ENCODE measurements at regions not wholly inside any gene's neighbourhood (a gene's known extent, or its start where the extent isn't known, plus 50 kb on each side); places are given as distances from the start of the nearest gene placed in this dataset.

- TF ChIP-seq, protein P1, sequence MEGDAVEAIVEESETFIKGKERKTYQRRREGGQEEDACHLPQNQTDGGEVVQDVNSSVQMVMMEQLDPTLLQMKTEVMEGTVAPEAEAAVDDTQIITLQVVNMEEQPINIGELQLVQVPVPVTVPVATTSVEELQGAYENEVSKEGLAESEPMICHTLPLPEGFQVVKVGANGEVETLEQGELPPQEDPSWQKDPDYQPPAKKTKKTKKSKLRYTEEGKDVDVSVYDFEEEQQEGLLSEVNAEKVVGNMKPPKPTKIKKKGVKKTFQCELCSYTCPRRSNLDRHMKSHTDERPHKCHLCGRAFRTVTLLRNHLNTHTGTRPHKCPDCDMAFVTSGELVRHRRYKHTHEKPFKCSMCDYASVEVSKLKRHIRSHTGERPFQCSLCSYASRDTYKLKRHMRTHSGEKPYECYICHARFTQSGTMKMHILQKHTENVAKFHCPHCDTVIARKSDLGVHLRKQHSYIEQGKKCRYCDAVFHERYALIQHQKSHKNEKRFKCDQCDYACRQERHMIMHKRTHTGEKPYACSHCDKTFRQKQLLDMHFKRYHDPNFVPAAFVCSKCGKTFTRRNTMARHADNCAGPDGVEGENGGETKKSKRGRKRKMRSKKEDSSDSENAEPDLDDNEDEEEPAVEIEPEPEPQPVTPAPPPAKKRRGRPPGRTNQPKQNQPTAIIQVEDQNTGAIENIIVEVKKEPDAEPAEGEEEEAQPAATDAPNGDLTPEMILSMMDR (IDR thresholded peaks at IDR 0.05), result no peak
- TF ChIP-seq POLR2A (IDR thresholded peaks at IDR 0.05), result no peak
- intact Hi-C loops (cut with DNase I; ENCODE audit: low total_unique reads), result no loop called here
- 68 to 82% methylated on average over 2 of the region's 2 CpGs for WGBS, 2 donors
- no peak for DNase-seq (ENCODE audit: low spot score in 2 of 2)
- no peak overlapping the region for H3K4me3 ChIP-seq (ENCODE audit: low read depth, poor library complexity, severe bottlenecking)
These were observed 315.5 kb upstream of the NPVF start for GRCh38 chr7:25543798-25544197.

DNA sequence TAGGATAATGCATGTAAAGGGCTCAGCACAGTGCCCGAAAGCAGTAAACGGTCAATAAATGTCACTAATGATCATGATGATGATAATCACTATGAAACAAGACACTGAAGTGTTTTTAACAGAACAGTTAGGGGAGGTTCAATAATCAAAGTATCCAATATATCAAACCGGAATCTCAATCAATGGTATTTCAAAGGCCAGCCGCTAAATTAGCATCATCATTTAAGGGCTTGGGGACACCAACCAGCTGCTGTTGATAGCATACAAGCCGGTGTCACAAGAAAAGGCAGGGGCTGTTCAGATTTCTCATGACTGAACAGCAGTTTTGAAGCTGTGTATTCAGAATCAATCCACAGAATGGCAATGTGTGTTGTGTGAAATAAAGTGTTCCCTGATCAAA, 316.0 kb upstream of the NPVF start:
- TF ChIP-seq POLR2A (IDR thresholded peaks at IDR 0.05), result no peak
- TF ChIP-seq, protein P1 (IDR thresholded peaks at IDR 0.05), result no peak
- H3K4me3 ChIP-seq (ENCODE audit: low read depth, poor library complexity, severe bottlenecking), result no peak overlapping the region
- no peak for DNase-seq (ENCODE audit: low spot score in 2 of 2)
- intact Hi-C loops (cut with DNase I; ENCODE audit: low total_unique reads), result no loop called here
- 88 to 93% methylated on average over 5 of the region's 5 CpGs for WGBS, 2 donors

DNA sequence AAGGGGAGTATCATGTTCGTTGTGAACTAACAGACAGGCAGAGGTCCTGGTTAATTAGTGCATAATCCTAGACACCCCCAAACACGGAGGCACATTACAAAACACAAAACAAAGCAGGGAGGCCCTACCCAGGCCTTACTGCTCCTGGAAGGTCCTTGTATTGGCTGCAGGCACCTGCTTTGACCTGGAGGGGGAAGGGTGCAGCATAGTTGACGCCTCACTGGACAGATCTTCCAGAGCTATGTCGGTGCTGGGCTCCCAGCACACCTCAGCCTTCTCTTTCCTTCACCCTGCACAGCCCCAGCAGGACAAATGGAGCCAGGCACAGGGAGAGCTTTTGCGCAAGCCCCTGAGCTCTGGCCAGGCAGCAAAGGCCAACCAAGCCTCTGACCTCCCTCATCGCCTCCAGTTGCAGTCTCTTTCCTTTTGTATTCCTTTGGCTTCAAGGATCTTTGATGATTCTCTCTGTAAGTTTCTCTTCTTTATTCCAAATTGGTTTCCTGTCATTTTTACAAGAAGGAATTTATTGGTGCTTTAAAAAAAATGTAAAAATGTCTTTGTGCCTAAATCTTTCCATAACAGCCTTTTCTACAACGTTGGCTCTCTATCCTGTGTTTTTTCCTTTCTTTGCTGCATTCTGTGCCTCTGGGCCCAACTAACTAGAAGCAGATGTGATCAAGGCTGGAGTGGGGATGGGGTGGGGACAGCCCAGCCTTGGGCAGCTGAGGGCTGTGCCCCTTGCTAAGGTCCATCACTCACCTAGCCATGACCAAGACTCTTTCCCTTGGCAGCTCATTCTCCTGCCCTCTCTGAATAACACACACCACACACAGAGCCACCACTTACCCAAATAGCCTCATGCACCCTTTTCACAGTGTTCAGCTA, 317.1 kb upstream of the NPVF start:
- WGBS, 2 donors, result 61% methylated on average over 7 of the region's 7 CpGs

DNA sequence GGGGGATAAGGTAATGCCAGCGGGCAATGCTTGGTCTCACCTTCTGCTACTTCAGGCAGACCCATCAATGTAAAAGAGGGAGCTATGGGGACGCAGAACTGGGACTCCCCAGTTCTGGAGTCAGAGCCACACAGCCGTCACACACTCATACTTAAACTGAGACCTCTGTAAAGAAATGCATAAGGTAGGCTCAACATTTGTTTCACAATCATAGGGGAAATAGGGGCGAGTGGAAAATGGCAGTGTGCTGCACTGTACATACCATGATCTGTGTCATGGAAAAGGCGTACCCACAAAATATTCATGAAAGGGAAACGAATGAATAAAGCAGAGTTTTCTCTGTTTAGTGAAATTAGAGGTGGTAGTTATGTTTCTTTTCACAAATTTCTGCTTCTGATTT, 318.0 kb upstream of the NPVF start:
- H3K4me3 ChIP-seq (ENCODE audit: low read depth, poor library complexity, severe bottlenecking), result no peak overlapping the region
- DNase-seq (ENCODE audit: low spot score in 2 of 2), result no peak
- intact Hi-C loops (cut with DNase I; ENCODE audit: low total_unique reads), result no loop called here
- TF ChIP-seq POLR2A (IDR thresholded peaks at IDR 0.05), result no peak
- TF ChIP-seq, protein P1 (IDR thresholded peaks at IDR 0.05), result no peak
- 94 to 95% methylated on average over 6 of the region's 6 CpGs for WGBS, 2 donors

More for the DNA sequence above, 317.1 kb upstream of the NPVF start:
- H3K4me3 ChIP-seq (ENCODE audit: low read depth, poor library complexity, severe bottlenecking), result no peak overlapping the region
- intact Hi-C loops (cut with DNase I; ENCODE audit: low total_unique reads), result no loop called here
- no peak for DNase-seq (ENCODE audit: low spot score in 2 of 2)
- no peak for TF ChIP-seq POLR2A (IDR thresholded peaks at IDR 0.05)
- TF ChIP-seq, protein P1 (IDR thresholded peaks at IDR 0.05), result no peak

GRCh38 chr7:25549271-25549921, 321.1 kb upstream of the NPVF start:
- 72 to 83% methylated on average over 6 of the region's 6 CpGs for WGBS, 2 donors
- TF ChIP-seq POLR2A (IDR thresholded peaks at IDR 0.05), result no peak
- TF ChIP-seq, protein P1 (IDR thresholded peaks at IDR 0.05), result no peak
- no peak for DNase-seq (ENCODE audit: low spot score in 2 of 2)
- no peak overlapping the region for H3K4me3 ChIP-seq (ENCODE audit: low read depth, poor library complexity, severe bottlenecking)
- intact Hi-C loops (cut with DNase I; ENCODE audit: low total_unique reads), result no loop called here
